HepG2 (cell line): ENCODE measurements at regions not wholly inside any gene's neighbourhood (a gene's known extent, or its start where the extent isn't known, plus 50 kb on each side); places are given as distances from the start of the nearest gene placed in this dataset.

Experiments
- ATAC-seq: fragments of 200-7000 bp; cut with Tn5 transposase; 3 replicates; pipeline ENCODE4 v1.9.1; 2020; ENCODE audit warnings: mild to moderate bottlenecking, moderate library complexity
- BruUV-seq: library from RNA; stranded (reverse); fragments of 400-500 nt; replicated peaks from 2 replicates; lab custom pipeline; 2021; lab: Mats Ljungman, UMichigan
- CTCF ChIA-PET: fragments of 300-600 bp; formaldehyde crosslinking; extraction: SDS; loops from one replicate; lab custom pipeline; 2021; ENCODE audit warnings: low total read pairs, inconsistent platforms, low intra/inter-chr PET ratio; lab: Yijun Ruan, JAX
- POLR2A ChIA-PET: fragments of 350-600 bp; sonication (Branson Sonifier 250); formaldehyde crosslinking; loops from one replicate; lab custom pipeline; 2020; ENCODE audit warnings: antibody characterized with exemption, inconsistent platforms; lab: Yijun Ruan, JAX
- DNase-seq: peaks from one replicate; pipeline ENCODE4 v3.0.0-alpha.2; 2015; ENCODE audit warnings: low spot score
- FAIRE-seq: peaks from 3 replicates; lab custom pipeline; 2011; peaks lifted over from hg19 to GRCh38; lab: Jason Lieb, UNC
- H2AFZ ChIP-seq: one replicate; pipeline ENCODE4 v1.6.1; 2011; ENCODE audit warnings: low read length, inconsistent platforms
- H3K27ac ChIP-seq: fragments of 300-600 bp; 3 replicates; pipeline ENCODE4 v1.8.0; 2011; ENCODE audit warnings: mixed run types, mild to moderate bottlenecking, mixed read lengths, low read length, inconsistent platforms; ENCODE audit not compliant: insufficient read depth; ENCODE audit errors: extremely low read length
- H3K27me3 ChIP-seq, 2 experiments: fragments of 200-600 bp in 1 of 2; 2 replicates in 1 of 2; 3 replicates in 1 of 2; pipeline versions ENCODE4 v1.6.0 to v1.8.0; 2011; ENCODE audit warnings: low read length in 2 of 2, mild to moderate bottlenecking in 2 of 2, moderate library complexity in 2 of 2, inconsistent platforms in 1 of 2; ENCODE audit not compliant: insufficient read depth in 2 of 2, control insufficient read depth in 1 of 2
- H3K36me3 ChIP-seq, 2 experiments: fragments of 200-600 bp in 1 of 2; replicated peaks in 1 of 2; 2 replicates in 1 of 2; 3 replicates in 1 of 2; pipeline versions ENCODE4 v1.5.1 to v1.8.0; 2011; ENCODE audit warnings: low read length in 2 of 2, inconsistent platforms in 1 of 2; ENCODE audit not compliant: insufficient read depth in 2 of 2, control insufficient read depth in 1 of 2
- H3K4me1 ChIP-seq: 2 replicates; pipeline ENCODE4 v1.5.1; 2012; ENCODE audit warnings: low read length, inconsistent platforms; ENCODE audit not compliant: insufficient read depth
- H3K4me2 ChIP-seq: 2 replicates; pipeline ENCODE4 v1.6.0; 2011; ENCODE audit warnings: low read depth, low read length, inconsistent platforms
- H3K4me3 ChIP-seq, 3 experiments: fragments of 200-600 bp in 1 of 3; sonication (generic), shearing (Covaris generic) in 1 of 3; replicated peaks in 1 of 3; 2 replicates each; pipeline ENCODE4 v1.5.1; 2011 to 2016; ENCODE audit warnings: low read length in 3 of 3, inconsistent platforms in 2 of 3, low read depth in 2 of 3, mild to moderate bottlenecking in 2 of 3, control low read depth in 1 of 3, mixed read lengths in 1 of 3; ENCODE audit not compliant: insufficient read depth in 1 of 3
- H3K79me2 ChIP-seq: one replicate; pipeline ENCODE4 v1.6.1; 2011; ENCODE audit warnings: low read length, inconsistent platforms; ENCODE audit not compliant: insufficient read depth
- H3K9ac ChIP-seq: 2 replicates; pipeline ENCODE4 v1.6.0; 2011; ENCODE audit warnings: mild to moderate bottlenecking, low read depth, low read length, inconsistent platforms; ENCODE audit not compliant: insufficient read depth
- H3K9me3 ChIP-seq: 2 replicates; pipeline ENCODE4 v1.5.1; 2012; ENCODE audit warnings: mild to moderate bottlenecking, low read length
- H4K20me1 ChIP-seq: 2 replicates; pipeline ENCODE4 v1.6.0; 2011; ENCODE audit warnings: inconsistent platforms, mild to moderate bottlenecking, low read length, moderate library complexity; ENCODE audit not compliant: insufficient read depth
- CREM ChIP-seq, 2 experiments: sonication (generic) in 1 of 2; formaldehyde crosslinking in 1 of 2; IDR thresholded peaks; 2 replicates each; pipeline versions ENCODE4 v1.4.0 to v1.6.1; 2016 to 2020; ENCODE audit warnings: antibody characterized with exemption in 1 of 2, mild to moderate bottlenecking in 1 of 2, missing genetic modification reagents in 1 of 2
- MED8 ChIP-seq: sonication (generic); formaldehyde crosslinking; IDR thresholded peaks from 2 replicates; pipeline ENCODE4 v1.8.1; 2023; ENCODE audit warnings: mild to moderate bottlenecking, missing genetic modification reagents; ENCODE audit not compliant: insufficient replicate concordance
- NCOA5 ChIP-seq: sonication (generic); formaldehyde crosslinking; IDR thresholded peaks from 2 replicates; pipeline ENCODE4 v1.4.0; 2020; ENCODE audit warnings: missing genetic modification reagents
- RBM39 ChIP-seq: fragments of 200-400 bp; formaldehyde crosslinking; IDR thresholded peaks from one replicate; pipeline ENCODE4 v1.6.1; 2018; ENCODE audit warnings: antibody characterized with exemption, mild to moderate bottlenecking, low read depth, low read length; ENCODE audit not compliant: poor library complexity, severe bottlenecking
- SNAI1 ChIP-seq: sonication (generic); formaldehyde crosslinking; IDR thresholded peaks from 2 replicates; pipeline ENCODE4 v1.5.0; 2020; ENCODE audit warnings: mild to moderate bottlenecking, missing genetic modification reagents, borderline replicate concordance
- SRSF1 ChIP-seq: fragments of 200-400 bp; formaldehyde crosslinking; optimal IDR thresholded peaks from 2 replicates; pipeline ENCODE3; 2017; ENCODE audit warnings: mild to moderate bottlenecking, low read depth, low read length, moderate library complexity
- TCF12 ChIP-seq, 2 experiments: fragments of 450-650 bp in 1 of 2; sonication (generic) in 1 of 2; formaldehyde crosslinking in 1 of 2; IDR thresholded peaks; 2 replicates each; pipeline versions ENCODE4 v1.6.1 to v1.8.0; 2017 to 2022; ENCODE audit warnings: antibody characterized with exemption in 1 of 2, mild to moderate bottlenecking in 1 of 2, missing genetic modification reagents in 1 of 2, moderate library complexity in 1 of 2
- ZFP36L1 ChIP-seq: sonication (generic); formaldehyde crosslinking; IDR thresholded peaks from 2 replicates; pipeline ENCODE4 v1.8.0; 2022; ENCODE audit warnings: mild to moderate bottlenecking, missing genetic modification reagents, moderate library complexity
- ZKSCAN5 ChIP-seq: sonication (generic); formaldehyde crosslinking; IDR thresholded peaks from 2 replicates; pipeline ENCODE4 v1.5.1; 2020; ENCODE audit warnings: mild to moderate bottlenecking, missing genetic modification reagents
- ZNF33A ChIP-seq: sonication (generic); formaldehyde crosslinking; IDR thresholded peaks from 2 replicates; pipeline ENCODE4 v1.5.1; 2020; ENCODE audit warnings: missing genetic modification reagents, mild to moderate bottlenecking, moderate library complexity, borderline replicate concordance
- ZNF430 ChIP-seq: sonication (generic); formaldehyde crosslinking; IDR thresholded peaks from 2 replicates; pipeline ENCODE4 v1.9.0; 2021; ENCODE audit warnings: mild to moderate bottlenecking, missing genetic modification reagents
- ZNF724P ChIP-seq: sonication (generic); formaldehyde crosslinking; IDR thresholded peaks from 2 replicates; pipeline ENCODE4 v1.8.0; 2022; ENCODE audit warnings: missing genetic modification reagents, borderline replicate concordance
- ZNF788 ChIP-seq: sonication (generic); formaldehyde crosslinking; IDR thresholded peaks from 2 replicates; pipeline ENCODE4 v1.5.0; 2020; ENCODE audit warnings: mild to moderate bottlenecking, missing genetic modification reagents, borderline replicate concordance
- WGBS: methylation state at CpG from one replicate; pipeline ENCODE4 v1.1.6; 2017; ENCODE audit warnings: low lambda C conversion rate; 5-methylcytosine and 5-hydroxymethylcytosine counted together
- in situ Hi-C: cut with HindIII; loops from 2 replicates; pipeline ENCODE4 v1.10.0; 2017; ENCODE audit warnings: low pct_unique_long_range_greater_than_20kb; ENCODE audit not compliant: extremely low pct_ligation_motif_present
- intact Hi-C: fragments of 100-400 bp; cut with micrococcal nuclease; formaldehyde crosslinking; loops from one replicate; pipeline ENCODE4 v1.10.0; 2022; ENCODE audit not compliant: unreplicated experiment
- TF ChIP-seq, protein P1 (sequence below): sonication (generic); formaldehyde crosslinking; IDR thresholded peaks from 2 replicates; pipeline ENCODE4 v1.5.1; 2020; ENCODE audit warnings: mild to moderate bottlenecking, missing genetic modification reagents, borderline replicate concordance
- TF ChIP-seq, protein P2 (sequence below): sonication (generic); formaldehyde crosslinking; IDR thresholded peaks from 2 replicates; pipeline ENCODE4 v1.5.1; 2020; ENCODE audit warnings: missing genetic modification reagents, mild to moderate bottlenecking, borderline replicate concordance

DNA sequence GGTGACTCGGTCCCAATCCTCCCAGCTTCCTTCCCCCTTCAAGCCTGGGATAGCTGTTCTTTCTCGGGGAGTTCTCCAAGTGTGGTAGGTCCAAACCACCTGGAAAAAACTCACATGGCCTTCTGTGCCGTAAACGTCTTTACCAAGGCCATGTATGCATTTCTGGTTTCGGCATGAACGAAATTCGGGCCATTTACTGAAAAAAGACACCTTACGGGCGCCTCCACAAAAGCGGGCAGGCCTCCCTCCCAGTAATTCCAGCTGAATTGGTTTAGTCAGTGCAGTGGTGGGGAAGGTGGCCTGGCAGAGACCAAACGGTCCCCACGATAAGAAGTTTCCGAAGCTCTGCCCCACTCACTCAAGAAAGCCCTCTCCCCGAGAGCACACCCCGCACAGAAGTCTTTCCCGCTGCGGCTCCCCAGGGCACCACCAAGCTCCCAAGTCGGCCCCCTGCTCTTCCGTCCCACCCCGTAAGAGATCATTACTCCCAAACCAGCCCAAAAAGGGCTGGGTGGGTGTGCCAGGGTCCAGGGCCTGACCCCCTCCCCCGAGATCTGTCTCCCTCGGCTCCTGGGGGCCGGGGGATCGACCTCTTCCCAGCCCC, 86.3 kb upstream of the MELK start:
- ChIA-PET POLR2A (interaction anchor here (0.8 to 3.7 kb wide), 5 partner anchors 8 to 85 kb away, joined by 3 to 17 read pairs (median 4); no protein-coding TSS in a partner anchor), CTCF (interaction anchor here (1.1 kb wide), 1 partner anchor 78 kb away, joined by 3 read pairs; no protein-coding TSS in a partner anchor)
- Histone ChIP-seq H3K4me2 (peak overlapping the region; percentile 75), H2AFZ (no peak overlapping the region), H4K20me1 (no peaks in the 10 kb centered on the region), H3K36me3 (no peaks in the 10 kb centered on the region), H3K79me2 (peaks cover 43% of the 10 kb centered on the region), H3K27ac (peak overlapping the region; percentile 77), H3K9ac (peak overlapping the region; percentile 91), H3K4me1 (peaks cover 33% of the 10 kb centered on the region), H3K27me3 (no peaks in the 10 kb centered on the region; a peak in 1 of 5 replicates), H3K9me3 (no peaks in the 10 kb centered on the region), H3K4me3 (peak overlapping the region; percentile 71 to 94 (median 84))
- ATAC-seq (peak; percentile 12), FAIRE-seq (no peak), DNase-seq (no peak)
- no TSS peak for BruUV-seq
- intact Hi-C loops (loop anchor here (5.0 to 10.0 kb wide), 2 partner anchors 71 to 82 kb away; partner anchors contain the start of gene RNF38), in situ Hi-C loops (no loop called here)
- under 1% methylated on average over 9 of the region's 24 CpGs for WGBS
- TF ChIP-seq, protein P1, sequence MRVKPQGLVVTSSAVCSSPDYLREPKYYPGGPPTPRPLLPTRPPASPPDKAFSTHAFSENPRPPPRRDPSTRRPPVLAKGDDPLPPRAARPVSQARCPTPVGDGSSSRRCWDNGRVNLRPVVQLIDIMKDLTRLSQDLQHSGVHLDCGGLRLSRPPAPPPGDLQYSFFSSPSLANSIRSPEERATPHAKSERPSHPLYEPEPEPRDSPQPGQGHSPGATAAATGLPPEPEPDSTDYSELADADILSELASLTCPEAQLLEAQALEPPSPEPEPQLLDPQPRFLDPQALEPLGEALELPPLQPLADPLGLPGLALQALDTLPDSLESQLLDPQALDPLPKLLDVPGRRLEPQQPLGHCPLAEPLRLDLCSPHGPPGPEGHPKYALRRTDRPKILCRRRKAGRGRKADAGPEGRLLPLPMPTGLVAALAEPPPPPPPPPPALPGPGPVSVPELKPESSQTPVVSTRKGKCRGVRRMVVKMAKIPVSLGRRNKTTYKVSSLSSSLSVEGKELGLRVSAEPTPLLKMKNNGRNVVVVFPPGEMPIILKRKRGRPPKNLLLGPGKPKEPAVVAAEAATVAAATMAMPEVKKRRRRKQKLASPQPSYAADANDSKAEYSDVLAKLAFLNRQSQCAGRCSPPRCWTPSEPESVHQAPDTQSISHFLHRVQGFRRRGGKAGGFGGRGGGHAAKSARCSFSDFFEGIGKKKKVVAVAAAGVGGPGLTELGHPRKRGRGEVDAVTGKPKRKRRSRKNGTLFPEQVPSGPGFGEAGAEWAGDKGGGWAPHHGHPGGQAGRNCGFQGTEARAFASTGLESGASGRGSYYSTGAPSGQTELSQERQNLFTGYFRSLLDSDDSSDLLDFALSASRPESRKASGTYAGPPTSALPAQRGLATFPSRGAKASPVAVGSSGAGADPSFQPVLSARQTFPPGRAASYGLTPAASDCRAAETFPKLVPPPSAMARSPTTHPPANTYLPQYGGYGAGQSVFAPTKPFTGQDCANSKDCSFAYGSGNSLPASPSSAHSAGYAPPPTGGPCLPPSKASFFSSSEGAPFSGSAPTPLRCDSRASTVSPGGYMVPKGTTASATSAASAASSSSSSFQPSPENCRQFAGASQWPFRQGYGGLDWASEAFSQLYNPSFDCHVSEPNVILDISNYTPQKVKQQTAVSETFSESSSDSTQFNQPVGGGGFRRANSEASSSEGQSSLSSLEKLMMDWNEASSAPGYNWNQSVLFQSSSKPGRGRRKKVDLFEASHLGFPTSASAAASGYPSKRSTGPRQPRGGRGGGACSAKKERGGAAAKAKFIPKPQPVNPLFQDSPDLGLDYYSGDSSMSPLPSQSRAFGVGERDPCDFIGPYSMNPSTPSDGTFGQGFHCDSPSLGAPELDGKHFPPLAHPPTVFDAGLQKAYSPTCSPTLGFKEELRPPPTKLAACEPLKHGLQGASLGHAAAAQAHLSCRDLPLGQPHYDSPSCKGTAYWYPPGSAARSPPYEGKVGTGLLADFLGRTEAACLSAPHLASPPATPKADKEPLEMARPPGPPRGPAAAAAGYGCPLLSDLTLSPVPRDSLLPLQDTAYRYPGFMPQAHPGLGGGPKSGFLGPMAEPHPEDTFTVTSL (CRISPR knock-in tag), result 0 out of 2 replicates have a peak, but pooled peaks have one; percentile 46
- TF ChIP-seq CREM (IDR thresholded peaks at IDR 0.05), result no peak
- no peak for TF ChIP-seq CREM (CRISPR knock-in tag; IDR thresholded peaks at IDR 0.05)
- TF ChIP-seq RBM39, result peak; percentile 26
- 0 out of 2 replicates have a peak, but pooled peaks have one; percentile 24 for TF ChIP-seq ZNF430 (CRISPR knock-in tag)
- no peak for TF ChIP-seq ZKSCAN5 (CRISPR knock-in tag)
- TF ChIP-seq ZNF724P, result 0 out of 2 replicates have a peak, but pooled peaks have one; percentile 34
- TF ChIP-seq NCOA5 (CRISPR knock-in tag), result no peak
- TF ChIP-seq MED8 (CRISPR knock-in tag), result peak; percentile 24
- TF ChIP-seq ZNF33A (CRISPR knock-in tag), result 0 out of 2 replicates have a peak, but pooled peaks have one; percentile 43
- TF ChIP-seq, protein P2, sequence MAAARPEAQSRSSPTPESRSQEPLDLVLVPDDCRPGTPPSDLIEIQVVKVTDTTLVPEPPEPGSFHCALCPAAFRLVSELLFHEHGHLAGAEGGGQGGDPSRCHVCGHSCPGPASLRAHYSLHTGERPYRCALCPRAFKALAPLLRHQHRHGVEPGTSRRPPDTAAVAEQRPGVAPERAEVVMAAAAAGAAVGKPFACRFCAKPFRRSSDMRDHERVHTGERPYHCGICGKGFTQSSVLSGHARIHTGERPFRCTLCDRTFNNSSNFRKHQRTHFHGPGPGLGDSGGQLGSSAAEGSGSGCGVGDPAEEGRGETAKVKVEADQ (CRISPR knock-in tag), result no peak
- TF ChIP-seq SNAI1 (CRISPR knock-in tag), result 0 out of 2 replicates have a peak, but pooled peaks have one; percentile 43
- TF ChIP-seq ZNF788, result 0 out of 2 replicates have a peak, but pooled peaks have one; percentile 12
- TF ChIP-seq SRSF1, result peak; percentile 66
- TF ChIP-seq ZFP36L1, result no peak
- TF ChIP-seq TCF12 (IDR thresholded peaks at IDR 0.05), result no peak
- no peak for TF ChIP-seq TCF12 (CRISPR knock-in tag; IDR thresholded peaks at IDR 0.05)
